K562 (cell line): ENCODE measurements at regions not wholly inside any gene's neighbourhood (a gene's known extent, or its start where the extent isn't known, plus 50 kb on each side); places are given as distances from the start of the nearest gene placed in this dataset.

Source experiments
- ATAC-seq: fragments of 200-7000 bp; cut with Tn5 transposase; 3 replicates; pipeline ENCODE4 v1.9.1; 2020; ENCODE audit warnings: moderate library complexity
- BruUV-seq: library from RNA; stranded (reverse); fragments of 400-500 nt; replicated peaks from 2 replicates; lab custom pipeline; 2021; lab: Mats Ljungman, UMichigan
- CTCF ChIA-PET: fragments of 300-600 bp; formaldehyde crosslinking; extraction: SDS; loops from one replicate; lab custom pipeline; 2021; ENCODE audit warnings: low intra/inter-chr PET ratio; lab: Yijun Ruan, JAX
- POLR2A ChIA-PET: fragments of 300-600, 350-650 bp; sonication (Branson Sonifier 250); formaldehyde crosslinking; extraction: SDS; loops from one replicate; lab custom pipeline; 2021; ENCODE audit warnings: antibody characterized with exemption, inconsistent platforms; lab: Yijun Ruan, JAX
- DNase-seq, 4 experiments: peaks; one replicate each; pipeline versions ENCODE4 v3.0.0 to v3.0.0-alpha.2; 2011 to 2018; ENCODE audit warnings: low spot score in 3 of 4, mixed read lengths in 3 of 4; ENCODE audit errors: extremely low read depth in 1 of 4
- FAIRE-seq: peaks from 2 replicates; lab custom pipeline; 2011; peaks lifted over from hg19 to GRCh38; lab: Jason Lieb, UNC
- H2AFZ ChIP-seq: 2 replicates; pipeline ENCODE4 v1.6.0; 2011; ENCODE audit warnings: low read depth, low read length, control low read depth, inconsistent platforms
- H3K27ac ChIP-seq: fragments of 200-600 bp; 3 replicates; pipeline ENCODE4 v1.8.0; 2011; ENCODE audit warnings: low read depth, mild to moderate bottlenecking, control low read depth, inconsistent platforms, low read length, moderate library complexity, mixed read lengths; ENCODE audit errors: extremely low read depth
- H3K27me3 ChIP-seq, 2 experiments: fragments of 300-600 bp in 1 of 2; 2 replicates in 1 of 2; 3 replicates in 1 of 2; pipeline versions ENCODE4 v1.6.0 to v1.8.0; 2011; ENCODE audit warnings: inconsistent platforms in 2 of 2, low read length in 2 of 2, mild to moderate bottlenecking in 1 of 2, mixed read lengths in 1 of 2, moderate library complexity in 1 of 2; ENCODE audit not compliant: control insufficient read depth in 2 of 2, insufficient read depth in 2 of 2
- H3K36me3 ChIP-seq: fragments of 300-600 bp; 3 replicates; pipeline ENCODE4 v1.8.0; 2011; ENCODE audit warnings: mild to moderate bottlenecking, low read length, inconsistent platforms; ENCODE audit not compliant: control insufficient read depth, insufficient read depth
- H3K4me1 ChIP-seq, 2 experiments: fragments of 200-600 bp in 1 of 2; replicated peaks in 1 of 2; 2 replicates in 1 of 2; 3 replicates in 1 of 2; pipeline versions ENCODE4 v1.5.1 to v1.8.0; 2011; ENCODE audit warnings: inconsistent platforms in 2 of 2, low read length in 2 of 2, mild to moderate bottlenecking in 1 of 2, mixed read lengths in 1 of 2, moderate library complexity in 1 of 2; ENCODE audit not compliant: control insufficient read depth in 2 of 2, insufficient read depth in 2 of 2
- H3K4me2 ChIP-seq: 2 replicates; pipeline ENCODE4 v1.6.1; 2011; ENCODE audit warnings: low read length, control low read depth, inconsistent platforms, mixed read lengths; ENCODE audit not compliant: insufficient read depth
- H3K4me3 ChIP-seq: fragments of 200-600 bp; sonication (generic), shearing (Covaris generic); 2 replicates; pipeline ENCODE4 v1.5.1; 2016; ENCODE audit warnings: control low read depth, inconsistent platforms
- H3K79me2 ChIP-seq: fragments of 200-600 bp; 3 replicates; pipeline ENCODE4 v1.8.0; 2011; ENCODE audit warnings: low read length, inconsistent platforms; ENCODE audit not compliant: control insufficient read depth, insufficient read depth
- H3K9ac ChIP-seq, 2 experiments: 2 replicates each; pipeline versions ENCODE4 v1.6.0 to v1.6.1; 2011; ENCODE audit warnings: low read depth in 2 of 2, low read length in 2 of 2, control low read depth in 1 of 2, inconsistent platforms in 1 of 2, mild to moderate bottlenecking in 1 of 2, mixed read lengths in 1 of 2; ENCODE audit not compliant: insufficient read depth in 1 of 2
- H3K9me1 ChIP-seq: one replicate; pipeline ENCODE4 v1.6.0; 2011; ENCODE audit warnings: inconsistent platforms, mild to moderate bottlenecking, low read length, moderate library complexity; ENCODE audit not compliant: control insufficient read depth, insufficient read depth
- H3K9me3 ChIP-seq: replicated peaks from 2 replicates; pipeline ENCODE4 v1.5.1; 2011; ENCODE audit warnings: low read depth, low read length, inconsistent platforms; ENCODE audit not compliant: control insufficient read depth, insufficient read depth
- H4K20me1 ChIP-seq: replicated peaks from 2 replicates; pipeline ENCODE4 v1.6.1; 2011; ENCODE audit warnings: low read length, inconsistent platforms, mixed read lengths; ENCODE audit not compliant: control insufficient read depth, insufficient read depth
- AFF4 ChIP-seq: sonication (generic); formaldehyde crosslinking; IDR thresholded peaks from 2 replicates; pipeline ENCODE4 v1.8.0; 2023; ENCODE audit warnings: mild to moderate bottlenecking, missing genetic modification reagents
- HMG20A ChIP-seq: fragments of 450-650 bp; formaldehyde crosslinking; conservative IDR thresholded peaks from 2 replicates; pipeline ENCODE4 v1.4.0; 2020; ENCODE audit warnings: mild to moderate bottlenecking, mixed read lengths
- ID3 ChIP-seq, 2 experiments: fragments of 250-450 bp in 1 of 2; fragments of 450-650 bp in 1 of 2; sonication (Bioruptor Pico) in 1 of 2; IDR thresholded peaks; 2 replicates each; pipeline versions ENCODE4 v1.6.1 to v1.8.0; 2016 to 2021; ENCODE audit warnings: mild to moderate bottlenecking in 2 of 2, moderate library complexity in 2 of 2, missing compliant biosample characterization in 1 of 2, missing genetic modification characterization in 1 of 2
- NR3C1 ChIP-seq: sonication (generic); formaldehyde crosslinking; IDR thresholded peaks from 2 replicates; pipeline ENCODE4 v1.8.1; 2022; ENCODE audit warnings: missing genetic modification reagents
- RAD21 ChIP-seq, 2 experiments: fragments of 250-450 bp in 1 of 2; fragments of 450-650 bp in 1 of 2; sonication (Bioruptor Pico) in 1 of 2; formaldehyde crosslinking in 1 of 2; IDR thresholded peaks in 1 of 2; conservative IDR thresholded peaks in 1 of 2; 2 replicates each; pipeline versions ENCODE4 v1.4.0 to v1.8.0; 2020 to 2022; ENCODE audit warnings: mild to moderate bottlenecking in 2 of 2, moderate library complexity in 1 of 2
- SPI1 ChIP-seq: IDR thresholded peaks from 2 replicates; pipeline ENCODE4 v1.6.1; 2011; ENCODE audit warnings: low read depth, low read length, control low read depth, borderline replicate concordance
- TCF7L2 ChIP-seq: fragments of 150-350 bp; IDR thresholded peaks from 2 replicates; pipeline ENCODE4 v1.6.1; 2016; ENCODE audit warnings: low read depth, mild to moderate bottlenecking, low read length, moderate library complexity
- TFE3 ChIP-seq: fragments of 450-650 bp; formaldehyde crosslinking; IDR thresholded peaks from 2 replicates; pipeline ENCODE4 v1.4.0; 2020; ENCODE audit warnings: mild to moderate bottlenecking, mixed read lengths
- ZBTB8A ChIP-seq: fragments of 450-650 bp; IDR thresholded peaks from 2 replicates; pipeline ENCODE4 v1.6.1; 2018; ENCODE audit warnings: mild to moderate bottlenecking, moderate library complexity; ENCODE audit not compliant: partially characterized antibody
- ZNF124 ChIP-seq: sonication (generic); formaldehyde crosslinking; IDR thresholded peaks from 2 replicates; pipeline ENCODE4 v1.8.1; 2022; ENCODE audit warnings: missing genetic modification reagents
- WGBS: fragments of 100-300 bp; shearing (Covaris generic); methylation state at CpG from one replicate; pipeline ENCODE4 v1.1.6; 2016; ENCODE audit warnings: low coverage, mixed read lengths; ENCODE audit not compliant: insufficient coverage; ENCODE audit errors: missing lambda C conversion rate; 5-methylcytosine and 5-hydroxymethylcytosine counted together
- in situ Hi-C: fragments of 300-500 bp; cut with MboI; formaldehyde crosslinking; loops from 4 replicates; pipeline ENCODE4 v1.15.0; 2018; ENCODE audit warnings: inconsistent platforms, mixed read lengths
- intact Hi-C: fragments of 100-400 bp; cut with micrococcal nuclease; formaldehyde crosslinking; loops from 2 replicates; pipeline ENCODE4 v1.14.2; 2022

- Histone ChIP-seq H3K9me1 (no peaks in the 10 kb centered on the region), H3K27me3 (no peaks in the 10 kb centered on the region), H3K4me3 (no peak overlapping the region), H4K20me1 (no peaks in the 10 kb centered on the region), H3K9me3 (no peaks in the 10 kb centered on the region), H2AFZ (no peak overlapping the region), H3K36me3 (no peaks in the 10 kb centered on the region), H3K79me2 (no peaks in the 10 kb centered on the region), H3K9ac (no peak overlapping the region), H3K4me1 (no peaks in the 10 kb centered on the region), H3K27ac (no peak overlapping the region), H3K4me2 (no peak overlapping the region)
- ChIA-PET POLR2A (no interaction called here), CTCF (no interaction called here)
- ATAC-seq (no peak), FAIRE-seq (no peak), DNase-seq (no peak)
- in situ Hi-C loops (no loop called here), intact Hi-C loops (no loop called here)
- BruUV-seq: no TSS peak
- TF ChIP-seq NR3C1 (CRISPR knock-in tag): no peak
- TF ChIP-seq TFE3 (CRISPR knock-in tag): 0 out of 2 replicates have a peak, but pooled peaks have one; percentile 2
- 0% methylated on average over 1 of the region's 1 CpG for WGBS
Observed at GRCh38 chr1:222285526-222285925, 262.4 kb downstream of the HHIPL2 start.

GRCh38 chr1:222284466-222284865, 263.4 kb downstream of the HHIPL2 start:
- H3K36me3 ChIP-seq: no peaks in the 10 kb centered on the region
- no peaks in the 10 kb centered on the region for H4K20me1 ChIP-seq
- ATAC-seq: no peak
- no peak for FAIRE-seq
- H2AFZ ChIP-seq: no peak overlapping the region
- H3K4me2 ChIP-seq: no peak overlapping the region
- CTCF ChIA-PET: no interaction called here
- no peak overlapping the region for H3K27ac ChIP-seq
- H3K9me1 ChIP-seq: no peaks in the 10 kb centered on the region
- in situ Hi-C loops: no loop called here
- no peaks in the 10 kb centered on the region for H3K79me2 ChIP-seq
- BruUV-seq: no TSS peak
- no peaks in the 10 kb centered on the region for H3K27me3 ChIP-seq
- no peak overlapping the region for H3K9ac ChIP-seq
- DNase-seq: no peak
- no peak overlapping the region for H3K4me3 ChIP-seq
- POLR2A ChIA-PET: no interaction called here
- no peaks in the 10 kb centered on the region for H3K9me3 ChIP-seq
- intact Hi-C loops: no loop called here
- no peaks in the 10 kb centered on the region for H3K4me1 ChIP-seq
- TF ChIP-seq ID3 (CRISPR knock-in tag; IDR thresholded peaks at IDR 0.05): no peak
- no peak for TF ChIP-seq ID3 (tag; IDR thresholded peaks at IDR 0.05)
- TF ChIP-seq HMG20A (CRISPR knock-in tag): no peak
- TF ChIP-seq AFF4: no peak
- TF ChIP-seq RAD21 (CRISPR knock-in tag; conservative IDR thresholded peaks at IDR 0.05 in 1 of 2, IDR thresholded peaks at IDR 0.05 in 1 of 2): no peak
- no peak for TF ChIP-seq TCF7L2
- TF ChIP-seq ZNF124 (CRISPR knock-in tag): no peak
- no peak for TF ChIP-seq ZBTB8A
- TF ChIP-seq SPI1: no peak
